NT2/D1 (cell line): ENCODE measurements at regions not wholly inside any gene's neighbourhood (a gene's known extent, or its start where the extent isn't known, plus 50 kb on each side); places are given as distances from the start of the nearest gene placed in this dataset.

Source experiments
- YY1 ChIP-seq: IDR thresholded peaks from 2 replicates; pipeline ENCODE4 v1.6.1; 2011; ENCODE audit not compliant: insufficient read length, insufficient read depth
- ZNF274 ChIP-seq: IDR thresholded peaks from 2 replicates; pipeline ENCODE4 v1.6.1; 2011; ENCODE audit warnings: mild to moderate bottlenecking, low read depth, low read length

DNA sequence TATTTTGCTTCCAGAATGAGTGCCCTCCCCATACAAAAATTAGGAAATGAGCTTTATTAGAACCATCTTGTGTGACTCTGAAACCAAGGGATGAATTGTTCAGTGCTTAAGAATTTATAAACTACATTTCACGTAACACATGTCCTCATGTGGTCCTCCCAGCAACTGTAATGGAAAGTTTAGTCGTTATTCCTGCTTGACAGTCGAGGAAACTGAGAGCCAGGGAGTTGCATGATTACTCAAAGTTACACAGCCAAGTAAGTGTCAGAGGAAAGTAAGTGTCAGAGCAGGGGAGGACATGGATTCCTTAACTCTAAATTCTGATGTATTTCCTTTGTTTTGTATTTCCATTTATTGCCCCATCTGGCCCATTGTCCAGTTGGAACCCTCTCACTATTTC lies 453.9 kb downstream of the FUT8 start:
- no peak for TF ChIP-seq YY1
- no peak for TF ChIP-seq ZNF274
